ENCODE measurements at regions not wholly inside any gene's neighbourhood (a gene's known extent, or its start where the extent isn't known, plus 50 kb on each side); places are given as distances from the start of the nearest gene placed in this dataset.

GRCh38 chr4:115596265-115597001 is 483.0 kb upstream of the NDST4 start:
- TF ChIP-seq CTCF (IDR thresholded peaks at IDR 0.05) (no peak), ZFX (IDR thresholded peaks at IDR 0.05; ENCODE audit: borderline replicate concordance) (no peak)

Data from 22Rv1 (cell line).